ENCODE measurements at regions not wholly inside any gene's neighbourhood (a gene's known extent, or its start where the extent isn't known, plus 50 kb on each side); places are given as distances from the start of the nearest gene placed in this dataset.

DNA sequence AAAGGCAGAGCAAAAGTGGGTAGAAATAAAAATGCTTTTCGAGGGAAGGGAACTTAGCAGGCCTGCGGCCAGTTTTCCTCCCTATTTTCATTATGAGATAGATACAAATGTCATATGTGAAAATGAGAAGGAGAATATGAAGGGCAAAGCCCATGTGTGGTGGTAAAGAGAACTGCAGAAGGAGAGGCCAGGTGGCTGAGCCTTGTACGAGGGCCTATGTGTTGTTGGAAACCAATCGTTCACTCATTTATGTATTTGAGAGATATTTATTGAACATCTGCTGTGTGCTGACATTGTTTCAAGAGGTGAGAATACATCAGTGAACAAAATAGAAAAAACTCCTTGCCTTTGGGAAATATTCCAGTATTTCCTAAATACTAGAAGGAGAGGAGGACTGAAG lies 147.7 kb downstream of the SH3BGRL2 start:
- H3K27me3 ChIP-seq (ENCODE audit: insufficient read depth, low read length, poor library complexity, severe bottlenecking), result no peaks in the 10 kb centered on the region
- no peaks in the 10 kb centered on the region for H3K9me2 ChIP-seq (replicated peaks; ENCODE audit: low read depth, low read length)
- no peaks in the 10 kb centered on the region for H4K20me1 ChIP-seq (ENCODE audit: insufficient read depth, low read length, poor library complexity, severe bottlenecking)
- H3K4me1 ChIP-seq (ENCODE audit: insufficient read depth, low read length, poor library complexity, severe bottlenecking), result no peaks in the 10 kb centered on the region
- peak overlapping the region; percentile 83 for H2AFZ ChIP-seq (ENCODE audit: low read length)
- no peak overlapping the region for H3K4me3 ChIP-seq (ENCODE audit: low read length, poor library complexity, severe bottlenecking)
- TF ChIP-seq EZH2phosphoT487 (IDR thresholded peaks at IDR 0.05; ENCODE audit: borderline replicate concordance), result no peak
- TF ChIP-seq, protein P1, sequence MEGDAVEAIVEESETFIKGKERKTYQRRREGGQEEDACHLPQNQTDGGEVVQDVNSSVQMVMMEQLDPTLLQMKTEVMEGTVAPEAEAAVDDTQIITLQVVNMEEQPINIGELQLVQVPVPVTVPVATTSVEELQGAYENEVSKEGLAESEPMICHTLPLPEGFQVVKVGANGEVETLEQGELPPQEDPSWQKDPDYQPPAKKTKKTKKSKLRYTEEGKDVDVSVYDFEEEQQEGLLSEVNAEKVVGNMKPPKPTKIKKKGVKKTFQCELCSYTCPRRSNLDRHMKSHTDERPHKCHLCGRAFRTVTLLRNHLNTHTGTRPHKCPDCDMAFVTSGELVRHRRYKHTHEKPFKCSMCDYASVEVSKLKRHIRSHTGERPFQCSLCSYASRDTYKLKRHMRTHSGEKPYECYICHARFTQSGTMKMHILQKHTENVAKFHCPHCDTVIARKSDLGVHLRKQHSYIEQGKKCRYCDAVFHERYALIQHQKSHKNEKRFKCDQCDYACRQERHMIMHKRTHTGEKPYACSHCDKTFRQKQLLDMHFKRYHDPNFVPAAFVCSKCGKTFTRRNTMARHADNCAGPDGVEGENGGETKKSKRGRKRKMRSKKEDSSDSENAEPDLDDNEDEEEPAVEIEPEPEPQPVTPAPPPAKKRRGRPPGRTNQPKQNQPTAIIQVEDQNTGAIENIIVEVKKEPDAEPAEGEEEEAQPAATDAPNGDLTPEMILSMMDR (conservative IDR thresholded peaks at IDR 0.05; ENCODE audit: low read length), result no peak
- H3K4me2 ChIP-seq (ENCODE audit: low read depth, low read length, poor library complexity, severe bottlenecking), result no peak overlapping the region
- H3K36me3 ChIP-seq (ENCODE audit: insufficient read depth, low read length), result no peaks in the 10 kb centered on the region
- H3F3A ChIP-seq (ENCODE audit: low read depth), result no peaks in the 10 kb centered on the region
- H3K79me2 ChIP-seq (ENCODE audit: insufficient read depth, low read length), result no peaks in the 10 kb centered on the region
- H3K9me3 ChIP-seq (ENCODE audit: insufficient read depth, low read depth, low read length), result no peaks in the 10 kb centered on the region
- H3K9ac ChIP-seq (ENCODE audit: low read depth, low read length, poor library complexity, severe bottlenecking), result no peak overlapping the region

DNA sequence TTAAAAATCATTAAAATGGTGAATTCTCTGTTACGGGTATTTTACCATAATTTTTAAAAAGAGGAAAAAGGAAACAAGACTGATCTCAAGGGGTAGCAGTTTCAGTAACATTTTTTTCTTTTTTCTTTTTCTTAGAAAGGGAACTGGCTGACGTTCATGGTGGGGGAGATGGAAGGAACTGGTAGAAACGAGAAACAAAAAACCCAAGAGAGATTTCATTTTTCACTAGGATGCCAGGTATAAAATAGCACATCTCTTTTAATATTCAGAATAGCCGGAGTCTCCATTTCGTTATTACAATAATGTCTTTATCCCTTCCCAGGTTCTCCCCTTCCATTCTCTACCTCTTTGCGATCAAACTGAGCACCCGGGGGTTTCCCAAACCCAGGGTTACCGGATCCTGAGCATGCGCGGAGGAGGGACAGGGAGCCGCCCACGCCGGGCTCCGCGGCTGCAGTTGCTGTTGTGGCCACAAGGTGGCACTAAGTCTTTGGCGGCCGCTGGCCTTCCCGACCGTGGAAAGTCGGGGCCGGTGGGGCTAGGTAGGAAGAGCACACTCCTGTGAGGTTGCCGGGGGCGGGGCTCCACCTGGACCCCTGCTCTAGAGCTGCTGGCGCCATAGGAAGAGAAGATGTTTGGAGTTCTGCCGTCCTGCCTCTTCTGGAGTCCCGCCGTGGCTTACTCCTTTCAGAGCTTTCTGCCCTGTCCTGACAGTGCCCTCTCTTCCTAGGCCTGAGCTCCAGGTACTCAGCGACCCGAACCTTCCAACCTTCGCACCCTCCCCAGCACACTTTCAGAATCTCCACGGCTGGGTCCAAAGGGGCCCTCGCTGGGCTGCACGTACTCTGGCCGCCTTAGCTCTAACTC lies 146.8 kb downstream of the SH3BGRL2 start:
- Histone ChIP-seq H3K4me1 (ENCODE audit: insufficient read depth, low read length, poor library complexity, severe bottlenecking) (no peaks in the 10 kb centered on the region), H3F3A (ENCODE audit: low read depth) (no peaks in the 10 kb centered on the region), H3K4me2 (ENCODE audit: low read depth, low read length, poor library complexity, severe bottlenecking) (peak overlapping the region; percentile 56), H3K9me2 (replicated peaks; ENCODE audit: low read depth, low read length) (no peaks in the 10 kb centered on the region), H2AFZ (ENCODE audit: low read length) (peak overlapping the region; percentile 83), H3K79me2 (ENCODE audit: insufficient read depth, low read length) (no peaks in the 10 kb centered on the region), H4K20me1 (ENCODE audit: insufficient read depth, low read length, poor library complexity, severe bottlenecking) (no peaks in the 10 kb centered on the region), H3K4me3 (ENCODE audit: low read length, poor library complexity, severe bottlenecking) (peak overlapping the region; percentile 63), H3K27me3 (ENCODE audit: insufficient read depth, low read length, poor library complexity, severe bottlenecking) (no peaks in the 10 kb centered on the region), H3K9ac (ENCODE audit: low read depth, low read length, poor library complexity, severe bottlenecking) (no peak overlapping the region), H3K36me3 (ENCODE audit: insufficient read depth, low read length) (no peaks in the 10 kb centered on the region), H3K9me3 (ENCODE audit: insufficient read depth, low read depth, low read length) (no peaks in the 10 kb centered on the region)
- TF ChIP-seq EZH2phosphoT487 (IDR thresholded peaks at IDR 0.05; ENCODE audit: borderline replicate concordance), result no peak
- TF ChIP-seq, protein P1 (conservative IDR thresholded peaks at IDR 0.05; ENCODE audit: low read length), result peak; percentile 86

- no peak overlapping the region for H3K9ac ChIP-seq (ENCODE audit: low read depth, low read length, poor library complexity, severe bottlenecking)
- H3K4me1 ChIP-seq (ENCODE audit: insufficient read depth, low read length, poor library complexity, severe bottlenecking), result no peaks in the 10 kb centered on the region
- H3K9me2 ChIP-seq (replicated peaks; ENCODE audit: low read depth, low read length), result no peaks in the 10 kb centered on the region
- H3K27me3 ChIP-seq (ENCODE audit: insufficient read depth, low read length, poor library complexity, severe bottlenecking), result no peaks in the 10 kb centered on the region
- no peak overlapping the region for H3K4me2 ChIP-seq (ENCODE audit: low read depth, low read length, poor library complexity, severe bottlenecking)
- no peaks in the 10 kb centered on the region for H3K9me3 ChIP-seq (ENCODE audit: insufficient read depth, low read depth, low read length)
- H2AFZ ChIP-seq (ENCODE audit: low read length), result no peak overlapping the region
- no peaks in the 10 kb centered on the region for H3K36me3 ChIP-seq (ENCODE audit: insufficient read depth, low read length)
- TF ChIP-seq, protein P1 (conservative IDR thresholded peaks at IDR 0.05; ENCODE audit: low read length), result no peak
- TF ChIP-seq EZH2phosphoT487 (IDR thresholded peaks at IDR 0.05; ENCODE audit: borderline replicate concordance), result no peak
- no peaks in the 10 kb centered on the region for H4K20me1 ChIP-seq (ENCODE audit: insufficient read depth, low read length, poor library complexity, severe bottlenecking)
- H3K4me3 ChIP-seq (ENCODE audit: low read length, poor library complexity, severe bottlenecking), result no peak overlapping the region
- no peaks in the 10 kb centered on the region for H3K79me2 ChIP-seq (ENCODE audit: insufficient read depth, low read length)
- H3F3A ChIP-seq (ENCODE audit: low read depth), result no peaks in the 10 kb centered on the region
Measured at GRCh38 chr6:79776076-79776475, 144.9 kb downstream of the SH3BGRL2 start.
